IPS DF 4.7 (cell line): ENCODE measurements at regions not wholly inside any gene's neighbourhood (a gene's known extent, or its start where the extent isn't known, plus 50 kb on each side); places are given as distances from the start of the nearest gene placed in this dataset.
A peak's percentile ranks its signal among the peaks of the same experiment; 100 is the strongest.
"Not testable (repeated sequence)": the region's sequence is repeated elsewhere in the genome, so short reads cannot be mapped to it uniquely, and the experiment has no call there.

Source experiments
- DNase-seq: peaks from one replicate; pipeline ENCODE4 v3.0.0-alpha.2; 2013; ENCODE audit warnings: low spot score; ENCODE audit errors: extremely low read depth

DNA sequence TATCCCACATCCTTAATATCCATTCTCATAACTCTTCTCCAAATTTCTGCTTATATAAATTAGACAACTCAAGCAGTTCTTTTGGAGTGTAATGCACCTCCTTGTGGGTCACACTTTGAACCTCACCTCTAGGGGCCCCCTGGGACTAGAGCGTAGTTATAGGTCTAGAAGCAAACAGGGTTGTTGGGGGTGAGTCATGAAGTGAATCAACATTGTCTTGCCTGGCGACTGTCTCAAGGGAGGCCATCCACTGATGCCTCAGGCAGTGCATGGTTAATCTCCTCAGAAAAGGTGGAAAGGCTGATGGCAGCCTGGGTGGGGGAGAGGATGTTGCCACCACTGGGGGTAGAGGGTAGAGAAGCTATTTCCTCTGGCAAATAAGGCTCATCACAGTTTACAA lies 129.1 kb downstream of the TNFRSF21 start:
- DNase-seq: peak; percentile 3

DNA sequence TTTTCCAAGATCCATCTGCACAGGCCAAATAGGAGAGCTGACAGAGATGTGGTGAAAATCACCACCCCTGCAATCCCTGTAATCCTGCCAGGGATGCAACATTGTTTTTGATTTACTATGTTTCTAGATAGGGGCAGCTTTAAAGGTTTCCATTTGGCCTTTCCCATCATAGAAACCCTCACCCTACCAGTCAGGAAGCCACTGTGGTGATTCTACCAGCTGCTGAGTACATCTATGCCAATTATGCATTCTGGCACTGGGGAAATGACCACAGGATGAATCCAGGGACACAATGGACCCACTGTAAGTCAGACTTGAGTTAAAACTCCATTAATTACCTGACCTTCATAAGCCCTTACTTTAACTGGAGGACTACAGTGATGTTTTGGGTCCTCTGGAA lies 130.4 kb downstream of the TNFRSF21 start:
- no peak for DNase-seq

DNA sequence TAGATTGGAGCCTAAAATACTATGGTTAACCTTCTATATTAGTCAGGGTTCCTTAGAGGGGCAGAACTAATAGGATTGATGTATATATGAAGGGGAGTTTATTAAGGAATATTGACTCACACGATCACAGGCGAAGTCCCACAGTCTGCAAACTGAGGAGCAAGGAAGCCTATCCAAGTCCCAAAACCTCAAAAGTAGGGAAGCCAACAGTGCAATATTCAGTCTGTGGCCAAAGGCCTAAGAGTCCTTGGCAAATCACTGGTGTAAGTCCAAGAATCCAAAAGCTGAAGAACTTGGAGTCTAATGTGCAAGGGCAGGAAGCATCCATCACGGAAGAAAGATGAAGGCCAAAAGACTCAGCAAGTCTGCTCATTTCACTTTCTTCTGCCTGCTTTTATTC lies 133.5 kb upstream of the ADGRF1 start:
- no peak for DNase-seq

DNA sequence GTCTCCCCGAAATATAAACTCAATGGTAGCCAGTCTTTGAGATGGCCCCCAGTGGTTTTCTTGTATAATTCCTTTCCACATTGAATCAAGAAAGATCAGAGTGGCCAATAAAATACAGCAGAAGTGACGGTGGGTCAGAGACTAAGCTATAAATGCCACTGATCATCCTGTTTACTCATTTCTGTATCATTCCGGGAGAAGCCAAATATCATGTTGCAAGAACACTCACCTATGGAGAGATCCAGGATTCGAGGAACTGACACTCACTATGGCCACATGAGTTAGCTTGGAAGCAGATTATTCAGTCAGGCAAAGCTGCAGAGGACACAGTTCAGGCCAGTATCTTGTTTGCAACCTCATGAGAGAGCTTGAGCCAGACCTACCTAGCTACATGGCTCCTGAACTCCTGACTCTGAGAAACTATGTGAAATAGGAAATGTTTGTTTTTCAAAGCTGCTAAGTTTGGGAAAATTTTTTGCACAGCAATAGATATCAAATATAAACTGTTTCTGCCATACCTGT lies 132.4 kb upstream of the ADGRF1 start:
- no peak for DNase-seq

DNA sequence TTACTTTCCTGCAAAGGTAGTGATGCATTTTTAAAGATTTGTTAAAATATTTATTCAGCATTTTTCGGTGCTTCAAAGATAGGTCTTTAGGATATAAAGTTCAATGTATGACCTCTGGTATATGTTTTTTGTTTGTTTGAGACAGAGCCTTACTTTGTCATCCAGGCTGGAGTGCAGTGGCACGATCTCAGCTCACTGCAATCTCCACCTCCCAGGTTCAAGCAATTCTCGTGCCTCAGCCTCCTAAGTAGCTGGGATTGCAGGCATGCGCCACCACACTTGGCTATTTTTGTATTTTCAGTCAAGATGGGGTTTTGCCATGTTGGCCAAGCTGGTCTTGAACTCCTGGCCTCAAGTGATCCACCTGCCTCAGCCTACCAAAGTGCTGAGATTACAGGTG lies 131.9 kb upstream of the ADGRF1 start:
- DNase-seq: not testable (repeated sequence)

DNA sequence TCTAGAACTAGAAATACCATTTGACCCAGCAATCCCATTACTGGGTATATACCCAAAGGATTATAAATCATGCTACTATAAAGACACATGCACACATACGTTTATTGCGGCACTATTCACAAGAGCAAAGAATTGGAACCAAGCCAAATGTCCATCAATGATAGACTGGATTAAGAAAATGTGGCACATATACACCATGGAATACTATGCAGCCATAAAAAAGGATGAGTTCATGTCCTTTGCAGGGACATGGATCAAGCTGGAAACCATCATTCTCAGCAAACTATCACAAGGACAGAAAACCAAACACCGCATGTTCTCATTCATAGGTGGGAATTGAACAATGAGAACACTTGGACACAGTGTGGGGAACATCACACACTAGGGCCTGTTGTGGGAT lies 131.0 kb upstream of the ADGRF1 start:
- DNase-seq: not testable (repeated sequence)

DNA sequence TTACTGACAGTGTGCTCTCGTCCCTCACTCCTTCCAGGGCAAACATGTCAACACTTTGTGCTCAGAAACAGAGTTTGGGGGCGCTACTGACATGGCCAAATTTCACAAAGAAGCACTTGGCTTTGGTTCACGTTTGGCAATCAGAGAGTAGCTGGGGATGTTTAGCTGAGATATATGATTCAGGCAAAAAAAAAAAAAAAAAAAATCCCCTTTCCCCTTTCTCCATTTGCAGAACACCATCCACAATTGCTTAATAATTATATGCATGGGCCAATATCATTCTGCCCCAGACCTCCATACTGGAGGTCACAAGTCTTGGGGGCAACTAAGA lies 128.4 kb upstream of the ADGRF1 start:
- no peak for DNase-seq

DNA sequence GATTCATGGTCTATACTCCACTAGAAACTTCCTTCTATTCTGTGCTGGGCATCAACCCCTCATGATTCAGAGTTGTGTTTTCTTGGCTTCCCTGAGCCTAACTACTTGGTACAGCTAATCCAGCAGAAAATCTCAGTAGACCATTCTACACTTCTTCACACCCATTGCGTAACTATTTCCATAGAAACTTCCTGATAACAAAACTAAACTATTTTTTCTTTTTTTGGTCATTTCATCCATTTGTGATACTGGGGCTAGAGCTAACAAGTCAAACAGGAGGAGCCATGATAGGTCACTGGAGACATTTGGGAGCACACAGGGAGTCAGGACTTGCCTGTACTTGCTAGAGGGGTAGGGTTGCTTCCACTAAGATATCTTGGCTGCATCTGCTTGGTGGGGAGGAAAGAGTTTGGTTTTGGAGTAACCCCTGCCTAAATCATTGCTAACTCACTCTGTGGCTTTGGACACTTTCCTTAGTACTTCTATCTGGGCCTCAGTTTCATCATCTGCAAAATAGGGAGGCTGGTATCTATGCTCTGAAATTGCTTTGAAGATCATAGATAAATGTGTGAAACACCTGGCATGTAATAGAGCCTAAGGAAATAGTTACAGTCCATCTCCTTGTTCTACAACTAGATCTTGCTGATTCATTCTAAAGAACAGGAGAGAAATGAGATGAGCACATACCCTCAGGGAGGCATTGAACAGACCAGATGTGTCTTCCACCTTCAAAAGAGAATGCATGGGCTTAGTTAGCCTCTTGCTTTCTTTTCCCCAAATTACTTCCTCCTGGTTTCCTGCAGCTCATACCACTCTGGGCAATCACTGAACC lies 127.9 kb upstream of the ADGRF1 start:
- no peak for DNase-seq

DNA sequence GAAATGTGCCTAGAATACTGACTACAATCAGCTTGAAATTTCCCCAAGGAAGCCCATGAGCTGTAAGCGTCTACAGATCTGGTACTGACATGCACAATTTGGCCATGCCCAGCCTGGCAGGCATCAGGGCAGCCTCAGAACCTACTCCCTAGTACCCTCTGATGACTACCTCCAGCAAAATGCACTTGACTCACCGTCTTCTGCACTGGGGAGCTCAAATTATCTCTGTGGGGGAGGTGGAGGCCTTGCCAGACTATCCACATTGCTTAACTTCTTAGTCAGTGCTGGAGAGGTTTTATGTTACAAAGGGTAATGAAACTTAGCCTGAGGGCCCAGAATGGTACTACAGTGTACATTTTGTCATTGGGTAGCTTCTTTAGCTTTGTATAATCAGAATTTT lies 126.0 kb upstream of the ADGRF1 start:
- DNase-seq: no peak

DNA sequence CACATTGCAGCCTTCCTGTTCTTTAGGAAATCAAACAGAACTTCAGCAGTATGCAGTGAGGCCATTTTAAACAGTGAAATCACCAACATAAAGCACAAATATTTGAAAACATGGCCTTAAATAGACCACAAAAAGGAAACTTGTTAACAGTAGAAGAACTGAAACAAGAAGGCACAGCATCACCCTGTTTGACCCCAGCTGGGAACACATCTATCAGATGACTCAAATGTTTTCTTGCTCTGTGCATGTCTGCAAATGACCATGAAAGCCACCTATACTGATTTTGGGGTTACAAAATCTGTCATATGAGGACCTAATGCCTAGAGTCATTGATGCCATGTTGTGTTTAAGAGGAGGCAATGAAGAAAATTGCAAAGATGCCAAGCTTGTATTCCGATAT lies 123.8 kb upstream of the ADGRF1 start:
- no peak for DNase-seq

DNA sequence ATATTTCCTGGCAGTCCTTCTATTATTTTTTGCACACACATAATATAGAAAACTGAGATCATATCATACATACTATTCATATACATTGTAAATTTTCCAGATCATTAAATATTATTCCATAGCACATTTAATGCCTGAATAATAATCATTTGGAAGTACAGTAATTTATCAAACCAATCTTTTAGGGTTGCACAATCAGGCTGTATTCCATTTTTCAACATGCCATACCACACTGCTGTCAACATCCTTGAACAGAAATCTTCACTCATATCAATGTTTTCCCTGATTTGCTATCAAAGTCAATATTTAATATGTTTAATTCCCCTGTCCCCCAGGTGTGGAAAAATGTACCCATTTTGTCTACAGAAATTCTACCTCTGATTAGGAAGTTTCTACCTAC lies 122.7 kb upstream of the ADGRF1 start:
- DNase-seq: no peak

DNA sequence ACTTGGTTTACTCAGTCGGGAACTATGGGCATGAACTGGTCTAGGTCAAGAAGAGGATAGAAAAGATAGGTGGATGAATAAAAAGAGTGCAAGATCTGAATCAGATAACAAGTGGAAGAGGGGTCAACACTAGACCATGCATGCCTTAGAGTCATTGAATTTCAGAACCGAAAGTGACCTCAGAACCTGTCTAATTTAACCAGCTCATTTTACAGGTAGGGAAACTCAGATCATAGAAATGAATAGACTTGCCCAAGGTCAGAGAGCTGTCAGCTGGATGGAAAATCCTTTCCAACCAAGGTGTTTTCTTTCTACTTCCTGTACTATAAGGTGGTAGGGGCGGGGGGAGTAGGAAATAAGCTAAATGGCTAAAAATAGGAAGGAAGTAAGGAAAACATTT lies 121.4 kb upstream of the ADGRF1 start:
- no peak for DNase-seq

DNA sequence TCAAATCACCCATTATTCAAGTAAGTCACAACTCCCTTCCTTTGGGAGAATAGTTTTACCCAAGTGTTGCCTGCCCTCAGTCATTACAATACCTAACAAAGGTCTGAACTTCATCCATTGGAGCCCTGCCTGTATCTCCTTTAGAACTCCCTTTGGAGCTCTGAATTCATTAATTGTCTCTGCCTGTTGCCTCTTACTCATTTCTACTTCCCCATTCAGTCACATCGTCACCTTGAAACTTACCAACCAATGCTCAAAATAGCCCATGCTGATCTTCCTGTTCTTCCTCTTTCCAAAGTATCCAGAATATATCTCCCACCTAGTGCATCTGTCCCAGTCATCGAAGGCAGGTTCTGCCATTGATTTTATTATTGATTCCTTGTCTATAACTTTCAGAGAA lies 120.7 kb upstream of the ADGRF1 start:
- DNase-seq: no peak

DNA sequence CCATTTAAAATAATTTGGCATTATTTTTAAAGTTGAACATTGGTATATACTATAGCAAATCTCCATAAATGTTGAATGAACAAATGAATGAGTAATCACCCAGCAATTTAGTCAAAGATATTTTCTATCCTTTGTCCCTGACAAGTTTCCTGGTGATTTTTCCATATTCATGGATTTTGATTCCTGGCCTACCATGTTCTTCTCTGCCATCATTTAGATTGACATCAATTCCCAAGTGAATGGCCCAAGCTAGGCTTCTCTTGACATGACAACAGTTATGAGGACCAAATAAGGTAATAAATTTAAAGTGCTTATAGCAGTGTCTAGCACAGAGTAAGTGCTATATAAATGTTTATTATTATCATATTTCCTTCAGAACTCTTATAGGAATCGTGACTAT lies 120.1 kb upstream of the ADGRF1 start:
- no peak for DNase-seq

DNA sequence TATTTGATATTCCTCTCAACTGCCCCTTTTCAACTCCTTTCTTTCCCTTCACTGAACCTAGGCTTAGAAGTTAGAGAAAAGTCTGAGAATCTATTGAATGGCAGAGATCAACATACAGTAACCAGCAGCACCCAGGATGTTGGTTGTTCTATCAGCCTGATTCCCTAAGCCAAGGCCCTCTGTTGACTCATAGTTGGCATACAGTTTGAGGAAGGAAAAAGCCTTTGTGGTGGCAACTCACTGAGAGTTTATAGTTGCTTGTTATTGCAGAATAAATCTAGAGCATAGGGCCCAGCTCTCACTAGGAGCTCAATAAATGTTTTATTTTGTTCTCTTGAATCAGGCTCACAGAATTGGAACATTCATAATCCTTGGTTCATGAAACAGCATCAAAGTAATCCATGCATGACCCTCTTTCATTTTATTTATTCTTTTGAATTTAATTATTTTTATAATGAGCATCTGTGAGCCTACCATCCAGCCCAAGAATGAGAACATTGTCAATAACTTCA lies 119.1 kb upstream of the ADGRF1 start:
- DNase-seq: no peak

DNA sequence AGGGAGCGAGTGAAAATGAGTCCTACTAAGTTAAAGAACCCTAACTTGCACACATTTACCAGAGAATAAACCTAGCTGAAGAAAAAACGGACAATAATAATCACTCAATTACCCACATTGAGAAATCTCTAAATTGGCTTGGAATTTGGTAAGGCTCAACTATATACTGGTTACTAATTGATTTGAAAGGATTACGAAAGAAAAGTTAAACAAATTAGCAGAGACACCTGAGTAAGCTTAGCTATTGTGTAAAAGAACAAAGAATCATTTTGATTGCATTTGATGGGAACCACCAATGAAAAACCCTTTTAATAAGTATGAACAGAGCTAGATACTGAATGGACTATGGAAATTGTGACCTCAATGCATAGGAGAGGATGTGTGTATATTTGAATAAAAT lies 118.6 kb upstream of the ADGRF1 start:
- no peak for DNase-seq

DNA sequence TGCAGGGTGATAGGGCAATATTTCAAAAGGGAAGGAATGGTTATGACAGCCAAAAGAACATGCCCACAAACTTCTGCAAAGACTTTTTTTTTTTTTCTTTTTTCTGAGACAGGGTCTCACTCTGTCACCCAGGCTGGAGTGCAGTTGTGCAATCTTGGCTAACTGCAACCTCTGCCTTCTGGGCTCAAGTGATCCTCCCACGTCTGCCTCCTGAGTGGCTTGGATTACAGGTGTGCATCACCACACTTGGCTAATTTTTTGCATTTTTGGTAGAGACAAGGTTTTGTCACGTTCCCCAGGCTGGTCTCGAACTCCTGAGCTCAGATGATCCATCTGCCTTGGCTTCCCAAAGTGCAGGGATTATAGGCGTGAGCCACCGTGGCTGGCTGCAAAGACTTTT lies 117.6 kb upstream of the ADGRF1 start:
- no peak for DNase-seq

DNA sequence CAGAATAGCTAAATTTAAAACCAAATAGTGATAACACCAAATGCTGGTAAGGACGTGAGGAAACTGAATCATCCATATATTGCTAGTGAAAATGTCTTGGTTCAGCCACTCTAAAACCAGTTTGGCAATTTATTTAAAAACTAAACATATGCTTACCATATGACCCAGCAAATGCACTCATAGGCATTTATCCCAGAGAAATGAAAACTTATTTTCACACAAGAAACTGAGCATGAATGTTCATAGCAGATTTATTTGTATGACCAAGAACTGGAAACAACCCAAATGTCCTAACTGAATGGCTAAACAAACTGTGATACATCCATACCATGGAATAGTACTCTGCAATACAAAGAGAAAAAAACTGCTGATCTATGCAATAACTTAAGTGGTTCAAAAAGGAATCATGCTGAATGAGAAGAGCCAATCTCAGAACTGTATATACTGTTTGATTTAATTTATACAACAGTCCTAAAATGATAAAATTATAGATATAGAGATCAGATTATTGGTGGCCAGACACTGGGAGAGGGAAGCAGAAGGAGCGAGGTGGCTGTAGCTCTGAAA lies 115.6 kb upstream of the ADGRF1 start:
- no peak for DNase-seq

DNA sequence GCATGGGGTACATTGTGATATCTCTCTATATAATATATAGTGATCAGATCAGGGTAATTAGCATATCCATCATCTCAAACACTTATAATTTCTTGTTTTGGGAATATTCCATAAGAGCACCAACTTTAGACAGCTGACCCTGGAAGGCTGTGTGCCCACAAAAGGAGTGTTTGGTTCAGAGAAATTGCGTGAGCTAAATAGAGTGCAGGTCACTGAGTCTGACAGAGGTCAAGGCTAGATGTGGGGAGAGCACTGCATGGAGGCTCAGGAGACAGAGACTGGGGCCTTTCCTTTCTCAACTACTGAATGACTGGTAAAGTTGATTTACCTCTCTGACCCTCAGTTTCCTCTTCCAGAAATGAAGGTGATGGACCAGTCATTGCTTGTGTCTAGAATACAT lies 114.9 kb upstream of the ADGRF1 start:
- DNase-seq: no peak

DNA sequence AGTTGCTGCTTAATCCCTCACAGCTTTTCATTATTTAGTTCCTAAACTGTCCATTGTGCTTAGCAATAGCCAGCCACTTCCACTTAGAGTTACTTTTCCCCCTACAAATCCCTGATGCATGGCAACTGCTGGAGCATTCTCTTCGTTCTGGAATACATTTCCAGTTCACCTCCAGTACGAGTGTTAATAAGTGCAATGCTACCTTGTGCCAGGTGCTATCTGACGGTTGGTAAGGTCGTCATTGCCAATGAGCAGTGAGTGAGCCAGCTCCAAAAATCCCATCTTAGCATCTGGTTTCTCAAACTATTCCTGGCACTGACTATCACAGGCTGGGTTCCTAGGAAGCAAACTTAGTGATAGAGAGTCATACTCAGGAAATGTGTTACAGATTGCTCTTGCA lies 114.1 kb upstream of the ADGRF1 start:
- no peak for DNase-seq

DNA sequence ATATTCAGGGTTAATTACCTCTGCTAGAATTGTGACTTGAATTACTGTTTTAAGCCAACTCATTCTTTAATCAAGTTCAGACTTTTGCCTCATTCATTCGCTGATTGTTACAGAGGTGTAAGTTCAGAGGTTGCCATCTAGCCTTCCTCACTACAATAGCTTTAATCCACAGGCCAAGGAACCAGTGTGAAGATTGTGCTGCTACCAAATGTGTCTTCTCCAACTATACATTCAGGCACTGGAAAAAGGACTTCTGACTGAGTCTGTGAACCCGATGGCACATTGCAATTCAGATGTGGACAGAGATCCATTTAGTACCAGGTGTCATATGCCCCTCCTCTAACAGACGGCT lies 111.2 kb upstream of the ADGRF1 start:
- no peak for DNase-seq

DNA sequence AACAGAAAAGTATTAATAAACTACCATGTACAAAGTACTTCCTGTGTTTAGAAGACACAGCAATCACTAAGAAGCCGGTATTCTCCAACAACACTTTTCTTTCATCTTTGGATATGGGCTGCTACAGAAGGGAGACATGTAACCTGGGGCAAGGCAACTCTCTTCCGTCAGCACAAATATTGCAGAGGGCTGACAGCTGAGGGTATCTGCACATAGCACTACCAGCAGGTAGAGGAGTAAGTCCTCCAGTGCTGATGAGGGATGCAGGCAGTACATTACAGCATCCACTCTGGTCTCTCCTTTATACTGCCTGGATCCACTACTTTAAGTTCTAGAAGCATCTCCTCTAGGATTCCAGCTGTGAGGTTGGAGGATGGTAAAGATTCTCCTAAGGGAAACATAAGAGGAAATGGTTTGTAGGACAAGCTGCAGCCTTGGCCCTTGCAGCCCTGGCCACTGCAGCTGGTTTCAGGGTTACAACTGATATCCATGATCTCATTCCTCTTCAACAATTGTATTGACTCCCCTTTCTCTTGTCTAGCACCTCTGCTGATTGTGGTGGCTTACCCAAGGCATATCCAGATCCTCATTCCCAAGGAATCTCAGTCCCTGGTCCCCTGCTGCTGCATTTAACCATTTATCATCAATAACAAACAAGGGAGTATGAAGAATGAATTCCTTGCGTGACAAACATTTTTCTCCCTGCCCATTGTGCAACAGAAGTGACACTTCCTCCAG lies 110.7 kb upstream of the ADGRF1 start:
- no peak for DNase-seq
